Adrenal gland (tissue), 5 donors: ENCODE measurements at regions not wholly inside any gene's neighbourhood (a gene's known extent, or its start where the extent isn't known, plus 50 kb on each side); places are given as distances from the start of the nearest gene placed in this dataset.

Experiments used
- POLR2A ChIP-seq, 2 donors: fragments of 450-650 bp; IDR thresholded peaks; one replicate each; pipeline ENCODE4 v1.6.1; 2017; ENCODE audit warnings: antibody characterized with exemption in 2 of 2, mild to moderate bottlenecking in 2 of 2, moderate library complexity in 1 of 2
- TF ChIP-seq, protein P1 (sequence below), 6 experiments: fragments of 450-650 bp in 4 of 6; fragments of 200-600 bp in 2 of 6; sonication (generic) in 1 of 6; IDR thresholded peaks; 1 replicate in 5 of 6; 2 replicates in 1 of 6; pipeline versions ENCODE4 v1.5.1 to v1.8.0; 2016 to 2021; ENCODE audit warnings: antibody characterized with exemption in 6 of 6, mild to moderate bottlenecking in 2 of 6, moderate library complexity in 1 of 6
- donor health status: DM: no; HTN: no; CAD: no.

DNA sequence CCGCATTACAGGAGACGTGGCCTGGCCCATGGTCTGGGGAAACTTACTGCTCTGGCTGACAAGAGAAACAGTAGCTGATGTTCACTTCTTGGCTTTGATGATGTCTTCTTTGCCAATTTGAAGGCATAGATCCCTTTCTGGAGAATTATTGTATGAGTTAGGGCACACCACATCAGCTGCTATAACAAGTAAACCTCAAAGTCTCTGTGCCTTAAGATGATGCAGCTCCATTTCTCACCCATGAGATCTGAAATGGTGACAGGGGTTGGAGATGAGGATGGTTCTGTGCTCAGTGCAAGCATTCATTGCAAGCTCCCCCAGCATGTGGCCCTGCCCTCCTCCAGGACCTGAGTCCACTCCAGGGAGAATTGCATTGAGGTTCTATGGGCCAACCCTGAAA, 157.4 kb downstream of the IRX5 start:
- TF ChIP-seq, protein P1, sequence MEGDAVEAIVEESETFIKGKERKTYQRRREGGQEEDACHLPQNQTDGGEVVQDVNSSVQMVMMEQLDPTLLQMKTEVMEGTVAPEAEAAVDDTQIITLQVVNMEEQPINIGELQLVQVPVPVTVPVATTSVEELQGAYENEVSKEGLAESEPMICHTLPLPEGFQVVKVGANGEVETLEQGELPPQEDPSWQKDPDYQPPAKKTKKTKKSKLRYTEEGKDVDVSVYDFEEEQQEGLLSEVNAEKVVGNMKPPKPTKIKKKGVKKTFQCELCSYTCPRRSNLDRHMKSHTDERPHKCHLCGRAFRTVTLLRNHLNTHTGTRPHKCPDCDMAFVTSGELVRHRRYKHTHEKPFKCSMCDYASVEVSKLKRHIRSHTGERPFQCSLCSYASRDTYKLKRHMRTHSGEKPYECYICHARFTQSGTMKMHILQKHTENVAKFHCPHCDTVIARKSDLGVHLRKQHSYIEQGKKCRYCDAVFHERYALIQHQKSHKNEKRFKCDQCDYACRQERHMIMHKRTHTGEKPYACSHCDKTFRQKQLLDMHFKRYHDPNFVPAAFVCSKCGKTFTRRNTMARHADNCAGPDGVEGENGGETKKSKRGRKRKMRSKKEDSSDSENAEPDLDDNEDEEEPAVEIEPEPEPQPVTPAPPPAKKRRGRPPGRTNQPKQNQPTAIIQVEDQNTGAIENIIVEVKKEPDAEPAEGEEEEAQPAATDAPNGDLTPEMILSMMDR (IDR thresholded peaks at IDR 0.05) = no peak
- TF ChIP-seq POLR2A (IDR thresholded peaks at IDR 0.05) = no peak
